Suprapubic skin (tissue), 4 donors: ENCODE measurements at regions not wholly inside any gene's neighbourhood (a gene's known extent, or its start where the extent isn't known, plus 50 kb on each side); places are given as distances from the start of the nearest gene placed in this dataset.

Experiments
- EP300 ChIP-seq: sonication (generic); formaldehyde crosslinking; IDR thresholded peaks from one replicate; pipeline ENCODE4 v1.6.1; 2017; ENCODE audit warnings: antibody characterized with exemption
- POLR2A ChIP-seq, 2 donors: fragments of 450-650 bp; IDR thresholded peaks; one replicate each; pipeline ENCODE4 v1.6.1; 2017; ENCODE audit warnings: antibody characterized with exemption in 2 of 2, mild to moderate bottlenecking in 2 of 2, moderate library complexity in 2 of 2
- POLR2AphosphoS5 ChIP-seq, 3 donors: sonication (generic); formaldehyde crosslinking; IDR thresholded peaks; one replicate each; pipeline ENCODE4 v1.6.1; 2017; ENCODE audit warnings: antibody characterized with exemption in 3 of 3
- TF ChIP-seq, protein P1 (sequence below), 2 donors: fragments of 200-600 bp in 1 of 2; fragments of 450-650 bp in 1 of 2; sonication (generic) in 1 of 2; IDR thresholded peaks; one replicate each; pipeline ENCODE4 v1.5.1; 2016 to 2019; ENCODE audit warnings: antibody characterized with exemption in 2 of 2, mild to moderate bottlenecking in 1 of 2, moderate library complexity in 1 of 2

DNA sequence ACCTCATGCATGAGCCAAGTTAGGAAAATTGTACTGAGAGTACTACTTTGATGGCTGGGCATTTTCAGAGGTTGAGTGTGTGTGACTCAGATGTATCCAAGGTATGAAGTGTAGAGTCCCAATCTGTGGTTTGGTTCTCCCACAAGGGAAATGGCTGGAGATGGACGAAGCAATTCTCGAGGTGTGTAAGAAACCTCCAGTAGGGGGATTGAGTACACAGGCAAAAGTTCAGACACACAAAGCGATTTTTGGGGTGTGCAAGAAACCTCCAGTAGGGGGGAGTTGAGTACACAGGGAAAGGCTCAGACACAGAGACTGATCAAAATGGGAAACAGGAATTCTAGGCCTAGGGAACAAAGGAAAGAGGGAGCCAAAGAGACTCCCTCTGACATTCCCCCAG lies 1536.3 kb downstream of the FAM181B start:
- TF ChIP-seq, protein P1, sequence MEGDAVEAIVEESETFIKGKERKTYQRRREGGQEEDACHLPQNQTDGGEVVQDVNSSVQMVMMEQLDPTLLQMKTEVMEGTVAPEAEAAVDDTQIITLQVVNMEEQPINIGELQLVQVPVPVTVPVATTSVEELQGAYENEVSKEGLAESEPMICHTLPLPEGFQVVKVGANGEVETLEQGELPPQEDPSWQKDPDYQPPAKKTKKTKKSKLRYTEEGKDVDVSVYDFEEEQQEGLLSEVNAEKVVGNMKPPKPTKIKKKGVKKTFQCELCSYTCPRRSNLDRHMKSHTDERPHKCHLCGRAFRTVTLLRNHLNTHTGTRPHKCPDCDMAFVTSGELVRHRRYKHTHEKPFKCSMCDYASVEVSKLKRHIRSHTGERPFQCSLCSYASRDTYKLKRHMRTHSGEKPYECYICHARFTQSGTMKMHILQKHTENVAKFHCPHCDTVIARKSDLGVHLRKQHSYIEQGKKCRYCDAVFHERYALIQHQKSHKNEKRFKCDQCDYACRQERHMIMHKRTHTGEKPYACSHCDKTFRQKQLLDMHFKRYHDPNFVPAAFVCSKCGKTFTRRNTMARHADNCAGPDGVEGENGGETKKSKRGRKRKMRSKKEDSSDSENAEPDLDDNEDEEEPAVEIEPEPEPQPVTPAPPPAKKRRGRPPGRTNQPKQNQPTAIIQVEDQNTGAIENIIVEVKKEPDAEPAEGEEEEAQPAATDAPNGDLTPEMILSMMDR (IDR thresholded peaks at IDR 0.05), result no peak
- TF ChIP-seq POLR2A (IDR thresholded peaks at IDR 0.05), result no peak
- no peak for TF ChIP-seq EP300
- TF ChIP-seq POLR2AphosphoS5 (IDR thresholded peaks at IDR 0.05), result no peak
